AG04450 (cell line): ENCODE measurements at regions not wholly inside any gene's neighbourhood (a gene's known extent, or its start where the extent isn't known, plus 50 kb on each side); places are given as distances from the start of the nearest gene placed in this dataset.

ENCODE experiments used
- CTCF ChIA-PET: fragments of 300-600, 350-600 bp; formaldehyde crosslinking; extraction: SDS; loops from one replicate; lab custom pipeline; 2022; ENCODE audit warnings: antibody characterized with exemption, inconsistent platforms; lab: Charles Lee
- POLR2A ChIA-PET: fragments of 350-600 bp; formaldehyde crosslinking; extraction: SDS; loops from one replicate; lab custom pipeline; 2021; ENCODE audit warnings: antibody characterized with exemption, inconsistent platforms; lab: Yijun Ruan, JAX
- DNase-seq: peaks from one replicate; pipeline ENCODE4 v3.0.0-alpha.2; 2011; ENCODE audit warnings: low read depth, low spot score
- H3K27ac ChIP-seq: one replicate; pipeline ENCODE4 v1.5.1; 2012; ENCODE audit warnings: low read depth, low read length, control low read depth
- H3K27me3 ChIP-seq: one replicate; pipeline ENCODE4 v1.6.0; 2012; ENCODE audit warnings: low read length; ENCODE audit not compliant: control insufficient read depth, insufficient read depth
- H3K4me3 ChIP-seq: 2 replicates; pipeline ENCODE4 v1.5.1; 2011; ENCODE audit warnings: mild to moderate bottlenecking, low read depth, low read length, control low read depth
- H3K9me3 ChIP-seq: 2 replicates; pipeline ENCODE4 v1.5.1; 2012; ENCODE audit warnings: low read length; ENCODE audit not compliant: control insufficient read depth, insufficient read depth
- CTCF ChIP-seq: IDR thresholded peaks from 2 replicates; pipeline ENCODE4 v1.5.1; 2011; ENCODE audit warnings: low read depth, low read length, control low read depth, inconsistent platforms

- TF ChIP-seq CTCF = no peak
- Histone ChIP-seq H3K27ac (no peak overlapping the region), H3K27me3 (no peaks in the 10 kb centered on the region), H3K4me3 (no peak overlapping the region), H3K9me3 (no peaks in the 10 kb centered on the region)
- POLR2A ChIA-PET = interaction anchor here (0.6 kb wide), 1 partner anchor 126 kb away, joined by 3 read pairs; no protein-coding TSS in a partner anchor
- CTCF ChIA-PET = interaction anchor here (0.6 to 2.6 kb wide), 26 partner anchors 8 to 1330 kb away, joined by 3 to 13 read pairs (median 3); no protein-coding TSS in a partner anchor
- DNase-seq = no peak
Measured at GRCh38 chr4:141306331-141306730, 85.6 kb downstream of the ZNF330 start.

- Histone ChIP-seq H3K4me3 (no peak overlapping the region), H3K27ac (no peak overlapping the region), H3K9me3 (no peaks in the 10 kb centered on the region), H3K27me3 (no peaks in the 10 kb centered on the region)
- POLR2A ChIA-PET = no interaction called here
- peak; percentile 8 for DNase-seq
- CTCF ChIA-PET = interaction anchor here (0.6 to 2.6 kb wide), 21 partner anchors 8 to 1042 kb away, joined by 3 to 13 read pairs (median 3); no protein-coding TSS in a partner anchor
- peak; percentile 75 for TF ChIP-seq CTCF
Measured at GRCh38 chr4:141307241-141307689, 86.6 kb downstream of the ZNF330 start.

GRCh38 chr4:141309874-141310273 lies 89.2 kb downstream of the ZNF330 start:
- CTCF ChIA-PET = no interaction called here

GRCh38 chr4:141311246-141312204 lies 90.8 kb downstream of the ZNF330 start:
- CTCF ChIA-PET = interaction anchor here (0.8 kb wide), 1 partner anchor 223 kb away, joined by 3 read pairs; no protein-coding TSS in a partner anchor
- no peak for TF ChIP-seq CTCF
- H3K27me3 ChIP-seq = no peaks in the 10 kb centered on the region
- POLR2A ChIA-PET = no interaction called here
- no peak overlapping the region for H3K27ac ChIP-seq
- no peak overlapping the region for H3K4me3 ChIP-seq
- H3K9me3 ChIP-seq = no peaks in the 10 kb centered on the region
- DNase-seq = no peak

More at GRCh38 chr4:141309874-141310273, 89.2 kb downstream of the ZNF330 start:
- Histone ChIP-seq H3K27ac (no peak overlapping the region), H3K4me3 (no peak overlapping the region), H3K27me3 (no peaks in the 10 kb centered on the region), H3K9me3 (no peaks in the 10 kb centered on the region)
- TF ChIP-seq CTCF = no peak
- POLR2A ChIA-PET = no interaction called here
- no peak for DNase-seq

GRCh38 chr4:141314627-141315026 lies 93.9 kb downstream of the ZNF330 start:
- no peak for DNase-seq
- Histone ChIP-seq H3K27ac (no peak overlapping the region), H3K4me3 (no peak overlapping the region), H3K27me3 (no peaks in the 10 kb centered on the region), H3K9me3 (no peaks in the 10 kb centered on the region)
- ChIA-PET POLR2A (no interaction called here), CTCF (interaction anchor here (2.3 kb wide), 1 partner anchor 9 kb away, joined by 9 read pairs; no protein-coding TSS in a partner anchor)
- TF ChIP-seq CTCF = no peak
